Omental fat pad (tissue), 3 donors: ENCODE measurements at regions not wholly inside any gene's neighbourhood (a gene's known extent, or its start where the extent isn't known, plus 50 kb on each side); places are given as distances from the start of the nearest gene placed in this dataset.

ENCODE experiments used
- ATAC-seq: fragments of 150-250 bp; one replicate; pipeline ENCODE4 v1.9.1; 2016; ENCODE audit warnings: mild to moderate bottlenecking, moderate library complexity; ENCODE audit not compliant: low FRiP score
- DNase-seq: peaks from one replicate; pipeline ENCODE4 v3.0.0-alpha.2; 2019; ENCODE audit warnings: low spot score
- CTCF ChIP-seq, 3 donors: fragments of 450-650 bp; IDR thresholded peaks; one replicate each; pipeline ENCODE4 v1.5.1; 2016 to 2017; ENCODE audit warnings: antibody characterized with exemption in 3 of 3, mild to moderate bottlenecking in 3 of 3, moderate library complexity in 2 of 3

GRCh38 chr5:6190838-6191237, 187.5 kb downstream of the MED10 start:
- DNase-seq (no peak), ATAC-seq (no peak)
- TF ChIP-seq CTCF (IDR thresholded peaks at IDR 0.05) = no peak

- no peak for DNase-seq
- TF ChIP-seq CTCF (IDR thresholded peaks at IDR 0.05) = no peak
- ATAC-seq = no peak
Measured at GRCh38 chr5:6188976-6189375, 189.4 kb downstream of the MED10 start.

- ATAC-seq (no peak), DNase-seq (no peak)
- no peak for TF ChIP-seq CTCF (IDR thresholded peaks at IDR 0.05)
Measured at GRCh38 chr5:6188344-6188743, 190.0 kb downstream of the MED10 start.

DNA sequence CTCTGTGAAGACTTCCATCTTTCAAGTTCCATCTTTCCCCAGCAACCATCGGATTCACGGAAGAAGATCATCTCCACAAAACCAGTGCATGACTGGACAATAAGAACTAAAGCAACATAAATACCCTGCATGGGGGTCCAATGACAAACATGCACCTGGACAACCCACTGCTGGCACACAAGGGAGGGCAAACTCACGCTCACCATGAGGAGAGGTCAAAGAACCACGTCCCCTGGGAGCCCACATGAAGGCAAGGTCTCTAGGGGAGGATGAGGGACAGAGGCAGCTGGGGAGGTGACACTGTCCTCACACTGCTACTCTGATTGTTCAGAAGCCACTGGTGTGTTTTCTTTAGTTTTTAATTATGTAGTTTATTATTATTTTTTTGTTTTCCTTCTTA, 190.8 kb downstream of the MED10 start:
- TF ChIP-seq CTCF (IDR thresholded peaks at IDR 0.05) = no peak
- DNase-seq = no peak
- no peak for ATAC-seq

- no peak for TF ChIP-seq CTCF (IDR thresholded peaks at IDR 0.05)
- DNase-seq = no peak
Measured at GRCh38 chr5:6185574-6185973, 192.8 kb downstream of the MED10 start.

DNA sequence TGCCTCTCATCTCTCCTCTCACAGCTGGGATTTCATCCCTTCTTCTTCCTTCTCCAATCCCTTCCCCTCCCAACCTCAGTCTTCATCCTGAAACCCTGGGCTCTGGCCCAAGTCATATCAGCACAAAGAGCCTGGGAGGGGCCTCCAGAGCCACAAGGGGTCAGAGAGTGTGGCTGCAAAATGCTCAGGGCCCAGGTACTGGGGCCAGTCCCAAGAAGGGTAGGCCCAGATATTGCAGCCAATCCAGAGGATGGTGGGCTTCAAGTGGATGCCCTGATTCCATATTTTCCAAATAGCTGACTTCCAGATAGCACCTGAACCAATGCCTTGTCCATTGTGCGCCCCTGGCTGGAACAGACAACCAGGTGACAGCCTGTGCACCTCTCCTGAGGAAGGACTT, 193.9 kb downstream of the MED10 start:
- ATAC-seq = no peak
- TF ChIP-seq CTCF (IDR thresholded peaks at IDR 0.05) = no peak
- DNase-seq = no peak

More at GRCh38 chr5:6185574-6185973, 192.8 kb downstream of the MED10 start:
- no peak for ATAC-seq

DNA sequence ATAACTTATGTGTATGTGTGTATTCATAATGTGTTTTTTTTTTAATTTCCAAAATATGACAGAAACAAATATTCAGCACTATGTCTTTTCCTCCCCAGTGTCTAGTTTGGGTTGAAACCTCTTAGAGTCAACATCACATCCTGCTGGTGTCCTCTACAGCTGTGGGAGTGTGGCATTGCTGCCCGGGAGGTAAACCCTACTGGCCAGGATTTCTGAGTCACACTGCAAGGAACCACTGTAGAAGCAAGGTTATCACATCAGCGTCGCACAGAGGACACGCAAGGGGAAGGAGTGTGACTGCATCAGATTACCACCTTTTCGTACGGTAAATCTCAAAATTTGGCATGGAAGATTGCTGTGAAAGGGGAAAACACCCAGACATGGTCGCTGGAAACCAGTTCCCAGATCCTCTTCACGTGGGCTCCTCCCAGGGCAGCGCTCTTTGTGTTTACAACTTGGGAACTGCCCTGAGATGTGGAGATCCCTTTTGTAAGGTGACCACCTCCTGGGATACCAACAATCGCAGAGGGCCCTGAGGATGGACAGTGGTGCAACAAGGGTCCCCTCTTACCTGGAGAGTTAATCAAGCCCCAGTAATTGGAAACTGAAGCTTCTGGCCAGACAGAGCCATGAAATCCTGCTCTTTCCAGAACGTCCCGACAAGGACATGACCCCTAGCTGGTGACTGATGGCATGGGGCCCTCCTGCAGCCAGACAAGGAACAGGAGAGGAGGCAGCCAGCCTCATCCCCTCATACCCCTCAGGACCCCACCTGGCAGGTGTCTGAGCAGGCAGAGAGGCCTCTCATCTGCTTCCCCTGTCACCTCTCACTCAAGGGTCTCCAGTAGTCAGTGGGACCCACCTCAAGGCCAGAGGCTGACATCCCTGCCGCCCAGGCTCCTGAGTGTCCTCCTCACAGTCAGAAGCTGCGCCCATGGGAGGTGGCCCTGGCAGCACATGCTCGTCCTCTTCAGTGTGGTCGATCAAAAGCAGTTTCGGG, 194.7 kb downstream of the MED10 start:
- no peak for TF ChIP-seq CTCF (IDR thresholded peaks at IDR 0.05)
- DNase-seq (no peak), ATAC-seq (no peak)
